ENCODE measurements at regions not wholly inside any gene's neighbourhood (a gene's known extent, or its start where the extent isn't known, plus 50 kb on each side); places are given as distances from the start of the nearest gene placed in this dataset.

DNA sequence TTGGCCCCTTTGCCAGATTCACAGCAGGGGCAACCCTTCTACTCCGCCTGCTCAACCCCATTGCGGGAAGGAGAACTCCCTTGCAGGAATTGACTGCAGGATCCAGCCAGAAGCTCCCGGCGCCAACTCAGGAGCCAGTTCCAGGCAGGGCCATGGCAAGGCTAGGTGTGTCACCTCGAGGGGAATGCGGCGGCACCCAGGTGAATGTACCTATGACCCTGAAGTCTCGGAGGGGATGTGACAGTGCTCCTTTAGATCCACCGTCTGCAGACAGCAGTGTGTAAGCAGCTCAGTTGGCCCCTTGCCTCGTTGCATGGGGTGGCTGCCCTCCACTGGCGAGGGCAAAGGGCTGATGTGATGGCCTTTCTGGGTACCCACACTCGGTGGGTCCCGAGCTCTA lies 606.6 kb downstream of the ELAVL2 start:
- DNase-seq (ENCODE audit: low read depth) = no peak
- in situ Hi-C loops (cut with HindIII; ENCODE audit: low pct_unique_long_range_greater_than_20kb, low sequenced_read_pairs) = no loop called here

DNA sequence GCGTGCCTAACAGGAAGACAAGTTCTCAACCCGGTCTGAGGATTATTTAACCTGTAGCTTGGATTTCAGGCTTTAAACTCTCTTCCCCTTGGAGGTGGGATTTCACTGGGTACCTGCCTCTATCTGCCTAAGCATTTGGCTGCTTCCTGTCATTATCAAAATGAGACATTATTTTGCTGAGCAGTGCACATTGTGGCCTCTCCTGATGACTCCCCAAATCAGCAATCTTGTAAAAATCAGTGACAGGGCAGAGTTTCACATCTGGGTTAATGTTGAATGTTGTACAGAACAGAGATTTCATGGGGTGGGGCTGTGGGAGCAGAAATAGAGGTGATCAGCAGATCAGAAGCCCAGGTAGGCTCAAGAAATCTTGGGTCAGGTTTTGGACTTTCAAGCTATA lies 605.9 kb downstream of the ELAVL2 start:
- in situ Hi-C loops (cut with HindIII; ENCODE audit: low pct_unique_long_range_greater_than_20kb, low sequenced_read_pairs) = no loop called here
- DNase-seq (ENCODE audit: low read depth) = no peak

GRCh38 chr9:23220957-23221356 lies 605.1 kb downstream of the ELAVL2 start:
- no peak for DNase-seq (ENCODE audit: low read depth)
- in situ Hi-C loops (cut with HindIII; ENCODE audit: low pct_unique_long_range_greater_than_20kb, low sequenced_read_pairs) = no loop called here

DNA sequence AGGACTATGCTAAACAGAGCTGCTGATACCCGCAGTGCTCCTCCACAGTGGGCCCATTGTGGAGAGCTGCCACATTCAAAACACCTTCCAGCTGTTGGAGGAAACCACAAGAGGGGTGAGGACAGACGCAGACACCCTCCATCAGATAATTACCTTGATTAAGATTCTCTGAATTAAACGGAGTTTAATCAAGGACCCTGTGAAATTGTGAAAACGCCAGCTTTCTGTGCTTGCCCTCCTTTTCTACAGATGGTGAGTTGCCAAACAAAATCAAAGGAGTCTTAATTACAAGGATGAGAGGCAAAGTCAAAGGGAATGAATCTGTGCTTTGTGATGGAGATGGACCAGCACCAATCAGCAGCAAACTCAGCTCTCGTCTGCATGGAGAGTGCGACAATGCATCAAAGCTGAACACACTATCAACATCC lies 596.1 kb downstream of the ELAVL2 start:
- DNase-seq (ENCODE audit: low read depth) = no peak
- in situ Hi-C loops (cut with HindIII; ENCODE audit: low pct_unique_long_range_greater_than_20kb, low sequenced_read_pairs) = no loop called here

DNA sequence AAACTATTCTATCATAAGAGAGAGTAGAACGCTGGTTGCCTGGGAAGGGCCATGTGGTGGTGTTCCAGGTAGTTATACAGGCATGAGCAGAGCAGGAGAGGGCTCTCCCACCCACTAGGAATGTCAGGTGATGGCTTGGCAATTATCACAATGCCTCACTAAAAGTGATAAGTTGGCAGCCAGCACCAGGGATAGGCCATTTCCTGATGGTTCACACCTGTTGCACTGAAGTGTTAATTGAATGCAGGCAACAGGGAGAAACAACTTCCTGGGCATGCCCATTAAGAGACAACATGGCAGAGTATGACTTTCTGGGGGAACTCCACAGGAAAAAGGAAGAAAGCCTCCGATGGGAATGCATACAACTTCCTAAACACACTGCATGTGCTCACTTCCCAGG lies 593.2 kb downstream of the ELAVL2 start:
- in situ Hi-C loops (cut with HindIII; ENCODE audit: low pct_unique_long_range_greater_than_20kb, low sequenced_read_pairs) = no loop called here
- DNase-seq (ENCODE audit: low read depth) = no peak

DNA sequence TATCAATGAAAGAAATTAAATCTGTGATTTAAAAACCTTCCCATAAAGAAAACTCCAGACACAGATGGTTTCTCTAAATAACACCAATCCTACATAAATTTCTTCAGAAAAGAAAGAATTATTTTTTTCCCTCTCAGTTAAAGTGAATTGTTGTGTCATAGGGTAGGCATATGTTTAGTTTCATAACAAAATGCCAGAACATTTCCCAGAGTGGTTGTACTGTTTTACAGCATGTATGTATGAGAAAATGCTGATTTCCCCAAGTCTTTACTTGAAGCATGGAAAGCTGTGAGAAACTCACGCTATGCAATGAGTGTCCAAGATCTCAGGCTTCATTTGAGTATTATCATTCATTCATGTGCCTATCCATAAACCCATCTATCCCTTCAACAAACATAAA lies 582.5 kb downstream of the ELAVL2 start:
- DNase-seq (ENCODE audit: low read depth) = no peak
- in situ Hi-C loops (cut with HindIII; ENCODE audit: low pct_unique_long_range_greater_than_20kb, low sequenced_read_pairs) = no loop called here

- DNase-seq (ENCODE audit: low read depth) = no peak
- in situ Hi-C loops (cut with HindIII; ENCODE audit: low pct_unique_long_range_greater_than_20kb, low sequenced_read_pairs) = no loop called here
These were observed 581.0 kb downstream of the ELAVL2 start for GRCh38 chr9:23245067-23245466.

- in situ Hi-C loops (cut with HindIII; ENCODE audit: low pct_unique_long_range_greater_than_20kb, low sequenced_read_pairs) = no loop called here
- DNase-seq (ENCODE audit: low read depth) = no peak
These were observed 571.4 kb downstream of the ELAVL2 start for GRCh38 chr9:23254404-23255184.

- in situ Hi-C loops (cut with HindIII; ENCODE audit: low pct_unique_long_range_greater_than_20kb, low sequenced_read_pairs) = no loop called here
- DNase-seq (ENCODE audit: low read depth) = no peak
These were observed 570.7 kb downstream of the ELAVL2 start for GRCh38 chr9:23255346-23255745.

- no peak for DNase-seq (ENCODE audit: low read depth)
- in situ Hi-C loops (cut with HindIII; ENCODE audit: low pct_unique_long_range_greater_than_20kb, low sequenced_read_pairs) = no loop called here
These were observed 567.5 kb downstream of the ELAVL2 start for GRCh38 chr9:23258569-23258968.

DNA sequence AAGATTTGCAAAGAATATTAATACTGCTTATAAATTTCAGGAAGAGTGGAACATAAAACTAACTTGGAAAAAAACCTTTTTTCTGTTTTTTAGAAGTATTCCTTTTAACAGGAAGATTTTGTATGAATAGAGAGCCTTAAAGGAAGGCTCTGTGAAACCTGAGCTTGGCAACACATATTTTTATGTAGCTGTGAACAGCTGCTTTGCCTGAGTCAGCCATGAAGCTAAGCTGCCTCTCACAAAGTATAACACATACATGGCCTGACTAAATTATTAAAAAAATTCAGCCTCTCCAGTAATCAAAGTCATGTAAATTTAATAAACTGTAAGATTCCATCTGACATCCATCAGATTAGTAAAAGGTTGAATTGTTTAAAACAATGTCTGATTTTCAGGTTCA lies 547.5 kb downstream of the ELAVL2 start:
- no peak for DNase-seq (ENCODE audit: low read depth)

DNA sequence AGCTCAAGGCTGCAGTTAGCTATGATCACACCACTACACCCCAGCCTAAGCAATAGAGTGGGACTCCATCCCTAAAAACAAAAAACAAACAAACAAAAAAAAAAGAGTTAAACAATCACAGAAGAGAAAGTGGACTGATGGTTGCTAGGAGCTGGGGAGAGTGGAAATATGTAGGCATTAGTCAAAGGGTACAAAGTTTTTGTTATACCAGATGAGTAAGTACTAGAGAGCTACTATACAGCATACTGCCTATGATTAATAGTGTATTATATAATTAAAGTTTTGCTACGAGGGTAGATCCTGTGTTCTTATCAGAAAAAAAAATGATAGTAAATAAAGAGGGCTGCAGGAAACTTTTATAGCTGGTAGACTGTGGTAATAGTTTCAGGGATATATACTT lies 538.6 kb downstream of the ELAVL2 start:
- DNase-seq (ENCODE audit: low read depth) = no peak
- in situ Hi-C loops (cut with HindIII; ENCODE audit: low pct_unique_long_range_greater_than_20kb, low sequenced_read_pairs) = no loop called here

More for the DNA sequence above, 547.5 kb downstream of the ELAVL2 start:
- in situ Hi-C loops (cut with HindIII; ENCODE audit: low pct_unique_long_range_greater_than_20kb, low sequenced_read_pairs) = no loop called here

- DNase-seq (ENCODE audit: low read depth) = no peak
- in situ Hi-C loops (cut with HindIII; ENCODE audit: low pct_unique_long_range_greater_than_20kb, low sequenced_read_pairs) = no loop called here
These were observed 537.5 kb downstream of the ELAVL2 start for GRCh38 chr9:23288545-23288944.

DNA sequence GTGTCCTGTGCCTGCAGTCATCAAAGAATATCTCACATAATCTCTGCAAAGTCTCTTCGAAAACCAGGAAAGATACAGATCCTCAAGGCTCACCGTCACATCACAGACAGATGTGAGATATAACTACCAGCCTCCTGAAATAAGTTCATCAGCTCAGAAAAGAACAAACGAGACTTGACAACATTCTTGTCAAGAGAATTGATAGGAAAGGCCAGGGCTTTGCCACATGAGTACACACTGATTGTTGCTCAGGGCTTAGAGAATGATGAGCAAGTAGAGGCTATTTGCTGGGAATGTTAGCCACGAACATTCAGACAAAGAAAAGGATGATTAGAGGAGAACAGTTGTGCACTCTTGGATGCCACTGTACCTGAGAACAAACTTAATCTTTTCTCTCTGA lies 535.1 kb downstream of the ELAVL2 start:
- in situ Hi-C loops (cut with HindIII; ENCODE audit: low pct_unique_long_range_greater_than_20kb, low sequenced_read_pairs) = no loop called here

DNA sequence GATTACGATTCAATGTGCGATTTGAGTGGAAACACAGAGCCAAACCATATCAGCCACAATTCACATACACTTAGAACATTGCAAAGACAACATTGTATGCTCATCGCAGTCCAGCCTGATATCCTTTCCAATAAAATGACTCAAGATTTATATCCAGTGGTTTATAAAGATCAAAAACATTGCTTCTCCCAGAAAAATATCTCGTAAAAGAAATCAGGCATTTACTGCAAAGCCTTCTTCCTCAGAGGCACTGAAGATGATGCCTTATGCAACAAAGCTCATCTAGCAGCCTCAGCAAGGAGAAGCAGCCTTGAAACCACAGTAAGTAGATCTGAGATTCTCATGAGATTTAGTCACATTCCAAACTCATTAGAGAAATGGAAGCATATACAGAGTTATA lies 523.8 kb downstream of the ELAVL2 start:
- no peak for DNase-seq (ENCODE audit: low read depth)
- in situ Hi-C loops (cut with HindIII; ENCODE audit: low pct_unique_long_range_greater_than_20kb, low sequenced_read_pairs) = no loop called here

More for the DNA sequence above, 535.1 kb downstream of the ELAVL2 start:
- DNase-seq (ENCODE audit: low read depth) = no peak

GRCh38 chr9:23306731-23307130 lies 519.3 kb downstream of the ELAVL2 start:
- no peak for DNase-seq (ENCODE audit: low read depth)
- in situ Hi-C loops (cut with HindIII; ENCODE audit: low pct_unique_long_range_greater_than_20kb, low sequenced_read_pairs) = no loop called here

- in situ Hi-C loops (cut with HindIII; ENCODE audit: low pct_unique_long_range_greater_than_20kb, low sequenced_read_pairs) = no loop called here
- no peak for DNase-seq (ENCODE audit: low read depth)
These were observed 518.1 kb downstream of the ELAVL2 start for GRCh38 chr9:23307731-23308513.

DNA sequence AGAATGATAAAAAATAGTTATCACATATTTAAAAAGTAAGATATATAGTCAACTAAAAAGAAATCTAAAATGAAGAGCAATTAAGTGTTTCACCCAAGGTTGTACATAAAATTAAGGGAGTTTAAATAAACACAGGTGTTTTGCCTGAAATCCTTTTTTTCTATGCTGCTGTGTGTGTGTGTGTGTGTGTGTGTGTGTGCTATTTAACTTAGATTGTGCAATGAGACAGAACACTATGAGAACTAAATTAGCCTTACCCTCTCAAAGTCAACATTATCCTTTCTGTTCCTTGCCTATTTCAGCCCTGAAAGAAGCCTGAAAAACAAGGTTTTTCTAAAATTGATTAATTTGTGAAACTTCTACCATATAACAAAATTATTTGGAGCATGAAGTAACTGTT lies 516.2 kb downstream of the ELAVL2 start:
- in situ Hi-C loops (cut with HindIII; ENCODE audit: low pct_unique_long_range_greater_than_20kb, low sequenced_read_pairs) = no loop called here
- no peak for DNase-seq (ENCODE audit: low read depth)

DNA sequence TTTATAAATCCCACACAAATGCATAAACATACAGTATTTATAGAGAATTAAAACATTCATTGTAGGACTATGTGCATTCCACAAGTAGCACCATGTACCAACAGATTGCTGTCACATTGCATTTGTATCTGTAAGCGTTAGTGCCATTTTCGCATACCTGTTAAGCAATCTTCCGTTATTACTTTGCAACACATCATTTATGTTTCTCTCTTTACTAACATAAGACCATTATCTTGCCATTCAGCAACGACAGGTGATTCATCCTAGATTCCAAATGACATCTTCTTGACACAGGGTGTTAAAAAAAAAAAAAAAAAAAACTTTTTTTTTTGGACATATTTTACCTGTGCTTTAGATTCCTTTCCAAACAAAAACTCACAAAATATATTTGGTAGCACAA lies 511.8 kb downstream of the ELAVL2 start:
- in situ Hi-C loops (cut with HindIII; ENCODE audit: low pct_unique_long_range_greater_than_20kb, low sequenced_read_pairs) = no loop called here
- no peak for DNase-seq (ENCODE audit: low read depth)

DNA sequence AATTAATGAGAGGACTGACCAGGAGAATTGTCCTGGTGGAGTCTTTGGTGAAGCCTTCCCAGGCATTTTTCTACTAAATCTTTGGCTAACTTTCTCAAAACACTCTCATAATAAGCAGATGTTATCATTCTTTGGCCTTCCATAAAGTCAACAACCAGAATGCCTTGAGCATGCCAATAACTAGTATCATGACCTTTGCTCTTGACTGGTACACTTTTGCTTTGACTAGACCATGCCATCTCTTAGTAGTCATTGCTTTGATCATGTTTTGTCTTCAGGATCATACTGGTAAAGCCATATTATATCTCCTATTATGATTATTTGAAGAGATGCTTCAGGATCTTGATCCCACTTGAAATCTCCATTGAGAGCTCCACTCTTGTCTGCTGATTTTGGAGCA lies 506.9 kb downstream of the ELAVL2 start:
- no peak for DNase-seq (ENCODE audit: low read depth)
- in situ Hi-C loops (cut with HindIII; ENCODE audit: low pct_unique_long_range_greater_than_20kb, low sequenced_read_pairs) = no loop called here
